HEK293 (cell line): ENCODE measurements at regions not wholly inside any gene's neighbourhood (a gene's known extent, or its start where the extent isn't known, plus 50 kb on each side); places are given as distances from the start of the nearest gene placed in this dataset.

ENCODE experiments used
- CTCF ChIA-PET: fragments of 350-600 bp; formaldehyde crosslinking; extraction: SDS; loops from one replicate; lab custom pipeline; 2021; ENCODE audit warnings: antibody characterized with exemption; lab: Yijun Ruan, JAX
- POLR2A ChIA-PET: fragments of 300-600 bp; formaldehyde crosslinking; extraction: SDS; loops from one replicate; lab custom pipeline; 2020; ENCODE audit warnings: antibody characterized with exemption, inconsistent platforms; lab: Yijun Ruan, JAX
- H3K27ac ChIP-seq: fragments of 200-500 bp; sonication (Bioruptor generic); 2 replicates; pipeline ENCODE4 v1.5.1; 2014; ENCODE audit warnings: low read depth, low read length, control low read depth, inconsistent platforms; ENCODE audit errors: extremely low read depth
- H3K36me3 ChIP-seq, 2 experiments: fragments of 200-500 bp in 1 of 2; sonication (Bioruptor generic) in 1 of 2; 1 replicate in 1 of 2; 2 replicates in 1 of 2; pipeline ENCODE4 v1.5.1; 2014 to 2017; ENCODE audit warnings: inconsistent platforms in 2 of 2, low read length in 2 of 2; ENCODE audit not compliant: control insufficient read depth in 2 of 2, insufficient read depth in 1 of 2
- H3K4me1 ChIP-seq: fragments of 200-500 bp; sonication (Bioruptor generic); 2 replicates; pipeline ENCODE4 v1.5.1; 2014; ENCODE audit warnings: mild to moderate bottlenecking, low read length, inconsistent platforms; ENCODE audit not compliant: control insufficient read depth, insufficient read depth
- H3K4me3 ChIP-seq: 2 replicates; pipeline ENCODE4 v1.5.1; 2011; ENCODE audit warnings: low read depth, mild to moderate bottlenecking, control low read depth, low read length, moderate library complexity
- H3K9me3 ChIP-seq: fragments of 200-500 bp; sonication (Bioruptor generic); 2 replicates; pipeline ENCODE4 v1.5.1; 2014; ENCODE audit warnings: low read depth, low read length, inconsistent platforms; ENCODE audit not compliant: control insufficient read depth, insufficient read depth
- GFI1B ChIP-seq: fragments of 450-650 bp; formaldehyde crosslinking; IDR thresholded peaks from 2 replicates; pipeline ENCODE4 v1.5.1; 2016; ENCODE audit warnings: missing biosample characterization, missing genetic modification characterization
- ZNF211 ChIP-seq: fragments of 450-650 bp; formaldehyde crosslinking; IDR thresholded peaks from 2 replicates; pipeline ENCODE4 v1.5.1; 2016; ENCODE audit warnings: low read depth, missing biosample characterization, missing genetic modification characterization
- ZNF24 ChIP-seq: fragments of 450-650 bp; formaldehyde crosslinking; IDR thresholded peaks from 2 replicates; pipeline ENCODE4 v1.5.1; 2016; ENCODE audit warnings: missing biosample characterization, missing genetic modification characterization
- ZNF248 ChIP-seq: fragments of 450-650 bp; formaldehyde crosslinking; IDR thresholded peaks from 2 replicates; pipeline ENCODE4 v1.5.1; 2017; ENCODE audit warnings: missing biosample characterization, missing genetic modification characterization
- ZNF266 ChIP-seq: fragments of 450-650 bp; formaldehyde crosslinking; IDR thresholded peaks from 2 replicates; pipeline ENCODE4 v1.5.1; 2016; ENCODE audit warnings: missing biosample characterization, missing genetic modification characterization, low read depth
- ZNF311 ChIP-seq: fragments of 450-650 bp; formaldehyde crosslinking; IDR thresholded peaks from 2 replicates; pipeline ENCODE4 v1.5.1; 2017; ENCODE audit warnings: missing biosample characterization, missing genetic modification characterization, borderline replicate concordance
- ZNF341 ChIP-seq: fragments of 450-650 bp; formaldehyde crosslinking; IDR thresholded peaks from 2 replicates; pipeline ENCODE4; 2016; ENCODE audit warnings: low read depth, missing biosample characterization, missing genetic modification characterization
- ZNF37A ChIP-seq: fragments of 450-650 bp; IDR thresholded peaks from 2 replicates; pipeline ENCODE4 v1.5.1; 2018; ENCODE audit warnings: missing biosample characterization, missing genetic modification characterization
- ZNF391 ChIP-seq: fragments of 450-650 bp; formaldehyde crosslinking; IDR thresholded peaks from 2 replicates; pipeline ENCODE4 v1.5.1; 2016; ENCODE audit warnings: low read depth, missing biosample characterization, missing genetic modification characterization, borderline replicate concordance
- ZNF514 ChIP-seq: fragments of 450-650 bp; formaldehyde crosslinking; IDR thresholded peaks from 2 replicates; pipeline ENCODE4 v1.5.1; 2016; ENCODE audit warnings: missing biosample characterization, missing genetic modification characterization
- ZNF621 ChIP-seq: fragments of 450-650 bp; formaldehyde crosslinking; IDR thresholded peaks from 2 replicates; pipeline ENCODE4 v1.5.1; 2017; ENCODE audit warnings: missing biosample characterization, missing genetic modification characterization
- ZNF626 ChIP-seq: fragments of 450-650 bp; sonication (Bioruptor Pico); formaldehyde crosslinking; IDR thresholded peaks from 2 replicates; pipeline ENCODE4 v1.5.1; 2018; ENCODE audit warnings: missing biosample characterization, missing genetic modification characterization, inconsistent platforms
- ZNF654 ChIP-seq: fragments of 450-650 bp; formaldehyde crosslinking; IDR thresholded peaks from 2 replicates; pipeline ENCODE4 v1.5.1; 2016; ENCODE audit warnings: low read depth, missing biosample characterization, missing genetic modification characterization
- ZNF660 ChIP-seq: fragments of 450-650 bp; IDR thresholded peaks from 2 replicates; pipeline ENCODE4 v1.5.1; 2018; ENCODE audit warnings: missing biosample characterization, mild to moderate bottlenecking, missing genetic modification characterization
- ZNF664 ChIP-seq: fragments of 450-650 bp; formaldehyde crosslinking; IDR thresholded peaks from 2 replicates; pipeline ENCODE4 v1.5.1; 2016; ENCODE audit warnings: missing biosample characterization, missing genetic modification characterization
- ZNF837 ChIP-seq: fragments of 450-650 bp; formaldehyde crosslinking; IDR thresholded peaks from 2 replicates; pipeline ENCODE4 v1.5.1; 2016; ENCODE audit warnings: missing biosample characterization, missing genetic modification characterization
- TF ChIP-seq, protein P1 (sequence below): fragments of 450-650 bp; formaldehyde crosslinking; IDR thresholded peaks from 2 replicates; pipeline ENCODE4 v1.5.1; 2017; ENCODE audit warnings: missing biosample characterization, missing genetic modification characterization
- TF ChIP-seq, protein P2 (sequence below): fragments of 450-650 bp; formaldehyde crosslinking; IDR thresholded peaks from 2 replicates; pipeline ENCODE4 v1.5.1; 2016; ENCODE audit warnings: missing biosample characterization, missing genetic modification characterization
- TF ChIP-seq, protein P3 (sequence below): fragments of 450-650 bp; formaldehyde crosslinking; IDR thresholded peaks from 2 replicates; pipeline ENCODE4 v1.5.1; 2016; ENCODE audit warnings: missing biosample characterization, missing genetic modification characterization
- TF ChIP-seq, protein P4 (sequence below): fragments of 450-650 bp; formaldehyde crosslinking; IDR thresholded peaks from 2 replicates; pipeline ENCODE4 v1.5.1; 2016; ENCODE audit warnings: missing biosample characterization, missing genetic modification characterization
- TF ChIP-seq, protein P5 (sequence below): fragments of 450-650 bp; formaldehyde crosslinking; IDR thresholded peaks from 2 replicates; pipeline ENCODE4 v1.5.1; 2017; ENCODE audit warnings: missing biosample characterization, missing genetic modification characterization

DNA sequence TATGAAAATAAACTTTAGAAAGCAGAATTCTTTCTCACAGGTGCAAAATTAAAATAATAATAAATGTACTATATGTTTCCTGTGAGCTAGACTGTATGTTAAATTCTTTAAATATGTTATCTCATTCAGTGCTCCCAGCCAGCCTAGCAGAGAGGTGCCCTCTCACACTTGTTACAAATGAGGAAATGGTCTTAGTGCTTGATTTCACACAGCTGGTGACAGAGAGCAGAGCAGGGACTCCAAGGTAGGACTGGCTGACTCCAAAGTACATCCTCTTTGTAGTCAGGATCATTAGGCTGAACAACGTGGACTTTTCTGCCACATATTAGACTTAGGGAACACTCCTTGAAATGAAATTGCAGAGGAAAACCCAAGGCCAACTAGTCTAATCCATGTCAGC, 72.0 kb upstream of the HHIP start:
- POLR2A ChIA-PET, result no interaction called here
- no peaks in the 10 kb centered on the region for H3K36me3 ChIP-seq
- CTCF ChIA-PET, result no interaction called here
- H3K27ac ChIP-seq, result no peak overlapping the region
- TF ChIP-seq ZNF391 (tag by site-specific recombination) (no peak), ZNF664 (tag by site-specific recombination) (no peak), ZNF621 (tag by site-specific recombination) (no peak), ZNF248 (tag by site-specific recombination) (no peak)
- TF ChIP-seq, protein P1, sequence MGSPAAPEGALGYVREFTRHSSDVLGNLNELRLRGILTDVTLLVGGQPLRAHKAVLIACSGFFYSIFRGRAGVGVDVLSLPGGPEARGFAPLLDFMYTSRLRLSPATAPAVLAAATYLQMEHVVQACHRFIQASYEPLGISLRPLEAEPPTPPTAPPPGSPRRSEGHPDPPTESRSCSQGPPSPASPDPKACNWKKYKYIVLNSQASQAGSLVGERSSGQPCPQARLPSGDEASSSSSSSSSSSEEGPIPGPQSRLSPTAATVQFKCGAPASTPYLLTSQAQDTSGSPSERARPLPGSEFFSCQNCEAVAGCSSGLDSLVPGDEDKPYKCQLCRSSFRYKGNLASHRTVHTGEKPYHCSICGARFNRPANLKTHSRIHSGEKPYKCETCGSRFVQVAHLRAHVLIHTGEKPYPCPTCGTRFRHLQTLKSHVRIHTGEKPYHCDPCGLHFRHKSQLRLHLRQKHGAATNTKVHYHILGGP (tag by site-specific recombination), result no peak
- no peak overlapping the region for H3K4me3 ChIP-seq
- no peaks in the 10 kb centered on the region for H3K9me3 ChIP-seq
- no peaks in the 10 kb centered on the region for H3K4me1 ChIP-seq

DNA sequence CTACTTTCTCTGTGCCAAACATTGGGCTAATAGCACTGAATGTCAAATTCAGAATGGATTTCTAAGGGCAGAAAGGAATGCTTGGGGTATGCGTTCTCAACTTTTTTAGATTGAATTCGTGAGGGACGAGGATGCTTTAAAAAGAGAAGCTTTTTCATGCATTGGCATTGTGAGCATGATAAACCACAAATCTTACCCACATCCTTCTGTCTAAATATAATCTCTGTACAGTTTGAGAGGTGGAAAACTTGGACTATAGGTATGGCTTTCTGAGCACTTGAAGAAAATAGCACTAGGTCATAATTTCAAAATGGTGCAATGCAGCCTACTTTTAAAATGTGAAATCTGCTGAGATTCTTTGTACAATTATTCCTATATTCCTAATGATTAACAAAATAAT, 71.4 kb upstream of the HHIP start:
- POLR2A ChIA-PET, result no interaction called here
- TF ChIP-seq ZNF660 (tag by site-specific recombination), result no peak
- no peak for TF ChIP-seq ZNF837 (tag by site-specific recombination)
- no peak for TF ChIP-seq ZNF341
- no peak for TF ChIP-seq GFI1B (tag by site-specific recombination)
- TF ChIP-seq, protein P2, sequence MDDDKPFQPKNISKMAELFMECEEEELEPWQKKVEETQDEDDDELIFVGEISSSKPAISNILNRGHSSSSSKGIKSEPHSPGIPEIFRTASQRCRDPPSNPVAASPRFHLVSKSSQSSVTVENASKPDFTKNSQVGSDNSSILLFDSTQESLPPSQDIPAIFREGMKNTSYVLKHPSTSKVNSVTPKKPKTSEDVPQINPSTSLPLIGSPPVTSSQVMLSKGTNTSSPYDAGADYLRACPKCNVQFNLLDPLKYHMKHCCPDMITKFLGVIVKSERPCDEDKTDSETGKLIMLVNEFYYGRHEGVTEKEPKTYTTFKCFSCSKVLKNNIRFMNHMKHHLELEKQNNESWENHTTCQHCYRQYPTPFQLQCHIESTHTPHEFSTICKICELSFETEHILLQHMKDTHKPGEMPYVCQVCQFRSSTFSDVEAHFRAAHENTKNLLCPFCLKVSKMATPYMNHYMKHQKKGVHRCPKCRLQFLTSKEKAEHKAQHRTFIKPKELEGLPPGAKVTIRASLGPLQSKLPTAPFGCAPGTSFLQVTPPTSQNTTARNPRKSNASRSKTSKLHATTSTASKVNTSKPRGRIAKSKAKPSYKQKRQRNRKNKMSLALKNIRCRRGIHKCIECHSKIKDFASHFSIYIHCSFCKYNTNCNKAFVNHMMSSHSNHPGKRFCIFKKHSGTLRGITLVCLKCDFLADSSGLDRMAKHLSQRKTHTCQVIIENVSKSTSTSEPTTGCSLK (tag by site-specific recombination), result no peak
- TF ChIP-seq, all 188 proteins: peak for 0
- Histone ChIP-seq H3K4me3 (no peak overlapping the region), H3K36me3 (no peaks in the 10 kb centered on the region), H3K9me3 (no peaks in the 10 kb centered on the region), H3K27ac (no peak overlapping the region), H3K4me1 (no peaks in the 10 kb centered on the region)
- CTCF ChIA-PET, result interaction anchor here (1.2 kb wide), 1 partner anchor 394 kb away, joined by 3 read pairs; no protein-coding TSS in a partner anchor

DNA sequence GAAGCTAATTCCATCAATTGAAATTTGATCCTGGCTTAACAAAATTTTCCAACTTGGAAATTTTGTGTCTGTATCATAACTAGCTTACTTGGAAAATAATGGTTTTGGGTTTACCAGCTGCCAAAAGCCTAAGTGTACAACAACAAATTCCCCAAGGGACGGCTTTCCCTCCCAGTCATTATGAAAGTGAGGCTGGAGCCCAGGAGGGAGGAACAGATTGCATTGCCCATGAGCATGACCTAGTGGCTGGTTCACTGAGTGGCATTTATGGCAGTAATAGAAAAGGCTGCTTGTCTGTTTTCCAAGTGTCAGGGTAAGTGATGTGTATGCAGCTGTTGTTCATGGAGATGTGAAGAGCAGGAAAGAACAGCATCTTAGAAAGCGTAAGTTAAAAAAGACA, 70.8 kb upstream of the HHIP start:
- H3K4me3 ChIP-seq, result no peak overlapping the region
- H3K36me3 ChIP-seq, result no peaks in the 10 kb centered on the region
- no peak overlapping the region for H3K27ac ChIP-seq
- no peaks in the 10 kb centered on the region for H3K4me1 ChIP-seq
- TF ChIP-seq ZNF654 (no peak), ZNF37A (tag by site-specific recombination) (no peak), ZNF311 (tag by site-specific recombination) (no peak)
- POLR2A ChIA-PET, result no interaction called here
- CTCF ChIA-PET, result interaction anchor here (1.2 kb wide), 1 partner anchor 394 kb away, joined by 3 read pairs; no protein-coding TSS in a partner anchor
- H3K9me3 ChIP-seq, result no peaks in the 10 kb centered on the region

DNA sequence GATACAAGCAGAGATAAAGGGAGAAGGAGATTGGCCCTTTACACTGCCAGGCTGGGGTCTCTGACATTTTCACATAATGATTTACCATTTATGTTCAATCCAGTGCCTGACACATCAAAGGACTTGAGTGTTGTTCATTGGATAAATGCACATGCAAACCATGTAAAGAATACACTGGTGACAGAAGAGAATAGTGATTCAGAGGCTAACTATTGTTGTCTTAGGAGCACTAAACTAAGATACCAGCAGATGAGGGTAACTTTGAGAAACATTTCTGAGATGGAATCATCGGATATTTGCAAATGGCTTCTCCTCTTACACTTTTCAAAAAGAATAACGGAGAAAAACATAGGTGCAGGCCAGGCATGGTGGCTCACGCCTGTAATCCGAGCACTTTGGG, 67.3 kb upstream of the HHIP start:
- no peak overlapping the region for H3K4me3 ChIP-seq
- ChIA-PET CTCF (no interaction called here), POLR2A (no interaction called here)
- no peaks in the 10 kb centered on the region for H3K4me1 ChIP-seq
- no peaks in the 10 kb centered on the region for H3K9me3 ChIP-seq
- no peaks in the 10 kb centered on the region for H3K36me3 ChIP-seq
- no peak overlapping the region for H3K27ac ChIP-seq
- no peak for TF ChIP-seq ZNF626 (tag by site-specific recombination)
- no peak for TF ChIP-seq ZNF24 (tag by site-specific recombination)
- TF ChIP-seq, protein P3, sequence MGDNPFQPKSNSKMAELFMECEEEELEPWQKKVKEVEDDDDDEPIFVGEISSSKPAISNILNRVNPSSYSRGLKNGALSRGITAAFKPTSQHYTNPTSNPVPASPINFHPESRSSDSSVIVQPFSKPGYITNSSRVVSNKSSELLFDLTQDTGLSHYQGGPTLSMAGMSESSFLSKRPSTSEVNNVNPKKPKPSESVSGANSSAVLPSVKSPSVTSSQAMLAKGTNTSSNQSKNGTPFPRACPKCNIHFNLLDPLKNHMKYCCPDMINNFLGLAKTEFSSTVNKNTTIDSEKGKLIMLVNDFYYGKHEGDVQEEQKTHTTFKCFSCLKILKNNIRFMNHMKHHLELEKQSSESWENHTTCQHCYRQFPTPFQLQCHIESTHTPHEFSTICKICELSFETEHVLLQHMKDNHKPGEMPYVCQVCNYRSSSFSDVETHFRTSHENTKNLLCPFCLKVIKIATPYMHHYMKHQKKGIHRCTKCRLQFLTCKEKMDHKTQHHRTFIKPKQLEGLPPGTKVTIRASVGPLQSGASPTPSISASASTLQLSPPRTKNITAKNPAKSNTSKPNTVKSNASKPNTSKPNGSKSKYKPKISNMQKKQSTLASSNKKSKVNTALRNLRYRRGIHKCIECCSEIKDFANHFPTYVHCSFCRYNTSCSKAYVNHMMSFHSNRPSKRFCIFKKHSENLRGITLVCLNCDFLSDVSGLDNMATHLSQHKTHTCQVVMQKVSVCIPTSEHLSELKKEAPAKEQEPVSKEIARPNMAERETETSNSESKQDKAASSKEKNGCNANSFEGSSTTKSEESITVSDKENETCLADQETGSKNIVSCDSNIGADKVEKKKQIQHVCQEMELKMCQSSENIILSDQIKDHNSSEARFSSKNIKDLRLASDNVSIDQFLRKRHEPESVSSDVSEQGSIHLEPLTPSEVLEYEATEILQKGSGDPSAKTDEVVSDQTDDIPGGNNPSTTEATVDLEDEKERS (tag by site-specific recombination), result no peak
- no peak for TF ChIP-seq ZNF514 (tag by site-specific recombination)
- no peak for TF ChIP-seq ZNF266 (tag by site-specific recombination)
- TF ChIP-seq, protein P4, sequence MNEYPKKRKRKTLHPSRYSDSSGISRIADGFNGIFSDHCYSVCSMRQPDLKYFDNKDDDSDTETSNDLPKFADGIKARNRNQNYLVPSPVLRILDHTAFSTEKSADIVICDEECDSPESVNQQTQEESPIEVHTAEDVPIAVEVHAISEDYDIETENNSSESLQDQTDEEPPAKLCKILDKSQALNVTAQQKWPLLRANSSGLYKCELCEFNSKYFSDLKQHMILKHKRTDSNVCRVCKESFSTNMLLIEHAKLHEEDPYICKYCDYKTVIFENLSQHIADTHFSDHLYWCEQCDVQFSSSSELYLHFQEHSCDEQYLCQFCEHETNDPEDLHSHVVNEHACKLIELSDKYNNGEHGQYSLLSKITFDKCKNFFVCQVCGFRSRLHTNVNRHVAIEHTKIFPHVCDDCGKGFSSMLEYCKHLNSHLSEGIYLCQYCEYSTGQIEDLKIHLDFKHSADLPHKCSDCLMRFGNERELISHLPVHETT, result no peak
- TF ChIP-seq, protein P5, sequence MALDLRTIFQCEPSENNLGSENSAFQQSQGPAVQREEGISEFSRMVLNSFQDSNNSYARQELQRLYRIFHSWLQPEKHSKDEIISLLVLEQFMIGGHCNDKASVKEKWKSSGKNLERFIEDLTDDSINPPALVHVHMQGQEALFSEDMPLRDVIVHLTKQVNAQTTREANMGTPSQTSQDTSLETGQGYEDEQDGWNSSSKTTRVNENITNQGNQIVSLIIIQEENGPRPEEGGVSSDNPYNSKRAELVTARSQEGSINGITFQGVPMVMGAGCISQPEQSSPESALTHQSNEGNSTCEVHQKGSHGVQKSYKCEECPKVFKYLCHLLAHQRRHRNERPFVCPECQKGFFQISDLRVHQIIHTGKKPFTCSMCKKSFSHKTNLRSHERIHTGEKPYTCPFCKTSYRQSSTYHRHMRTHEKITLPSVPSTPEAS (tag by site-specific recombination), result no peak
- TF ChIP-seq ZNF211 (tag by site-specific recombination), result no peak
